A549 (cell line): ENCODE measurements at regions not wholly inside any gene's neighbourhood (a gene's known extent, or its start where the extent isn't known, plus 50 kb on each side); places are given as distances from the start of the nearest gene placed in this dataset.

ENCODE experiments used
- ATAC-seq, 2 experiments: fragments of 200-7000 bp in 1 of 2; fragments of >200 bp in 1 of 2; cut with Nextera tagmentation in 1 of 2; cut with Tn5 transposase in 1 of 2; 3 replicates each; pipeline versions ENCODE4 v1.8.0 to v1.9.1; 2018 to 2020; ENCODE audit warnings: mild to moderate bottlenecking in 1 of 2, moderate library complexity in 1 of 2
- CTCF ChIA-PET: fragments of 300-600 bp; sonication (Branson Sonifier 250); formaldehyde crosslinking; extraction: SDS; loops from one replicate; lab custom pipeline; 2021; ENCODE audit warnings: antibody characterized with exemption, inconsistent platforms; lab: Yijun Ruan, JAX
- POLR2A ChIA-PET: fragments of 350-600 bp; formaldehyde crosslinking; extraction: SDS; loops from one replicate; lab custom pipeline; 2021; ENCODE audit warnings: antibody characterized with exemption, inconsistent platforms; lab: Yijun Ruan, JAX
- DNase-seq, 2 experiments: peaks; one replicate each; pipeline versions ENCODE4 v3.0.0 to v3.0.0-alpha.2; 2011 to 2016; ENCODE audit warnings: low read depth in 1 of 2, low spot score in 1 of 2
- FAIRE-seq: peaks from 2 replicates; lab custom pipeline; 2011; peaks lifted over from hg19 to GRCh38; lab: Jason Lieb, UNC
- H3K27ac ChIP-seq, 2 experiments: fragments of >200 bp; sonication (Bioruptor Twin); formaldehyde crosslinking; 3 replicates each; pipeline ENCODE4 v1.5.1; 2016 to 2017
- H3K4me1 ChIP-seq: fragments of >200 bp; sonication (Bioruptor Twin); formaldehyde crosslinking; 3 replicates; pipeline ENCODE4 v1.6.1; 2016
- H3K4me2 ChIP-seq: fragments of >200 bp; sonication (Bioruptor Twin); formaldehyde crosslinking; 3 replicates; pipeline ENCODE4 v1.6.1; 2016
- H3K4me3 ChIP-seq: fragments of >200 bp; sonication (Bioruptor Twin); formaldehyde crosslinking; 3 replicates; pipeline ENCODE4 v1.5.1; 2016
- H3K9me3 ChIP-seq: fragments of >200 bp; sonication (Bioruptor Twin); formaldehyde crosslinking; 3 replicates; pipeline ENCODE4 v1.6.1; 2016
- CEBPB ChIP-seq, 2 experiments: fragments of >200 bp in 1 of 2; sonication (Bioruptor Twin) in 1 of 2; formaldehyde crosslinking in 1 of 2; IDR thresholded peaks; 2 replicates each; pipeline ENCODE4 v1.6.1; 2012 to 2016
- CHD4 ChIP-seq: fragments of 200-600 bp; sonication (generic); IDR thresholded peaks from 2 replicates; pipeline ENCODE4 v1.6.1; 2016; ENCODE audit warnings: antibody characterized with exemption, mild to moderate bottlenecking, borderline replicate concordance
- EHF ChIP-seq: fragments of 250-450 bp; sonication (Bioruptor Pico); IDR thresholded peaks from 2 replicates; pipeline ENCODE4 v1.5.0; 2020; ENCODE audit warnings: mild to moderate bottlenecking
- EHMT2 ChIP-seq: fragments of 200-600 bp; sonication (generic); IDR thresholded peaks from 2 replicates; pipeline ENCODE4 v1.6.1; 2016; ENCODE audit warnings: antibody characterized with exemption, low read depth, mild to moderate bottlenecking, moderate library complexity
- ESRRA ChIP-seq: fragments of 150-350 bp; IDR thresholded peaks from 2 replicates; pipeline ENCODE4 v1.6.1; 2014; ENCODE audit warnings: mild to moderate bottlenecking, low read length, borderline replicate concordance
- FOSB ChIP-seq: fragments of 250-450 bp; sonication (Bioruptor Pico); IDR thresholded peaks from 2 replicates; pipeline ENCODE4 v1.5.0; 2020; ENCODE audit warnings: mild to moderate bottlenecking, moderate library complexity
- FOSL2 ChIP-seq, 2 experiments: fragments of 450-650 bp in 1 of 2; fragments of >200 bp in 1 of 2; sonication (Bioruptor Twin) in 1 of 2; formaldehyde crosslinking; IDR thresholded peaks; 2 replicates each; pipeline versions ENCODE4 v1.5.0 to v1.6.1; 2016 to 2020; ENCODE audit warnings: mild to moderate bottlenecking in 1 of 2, moderate library complexity in 1 of 2
- GATA3 ChIP-seq: IDR thresholded peaks from 2 replicates; pipeline ENCODE4 v1.6.1; 2012; ENCODE audit warnings: borderline replicate concordance
- HOXA7 ChIP-seq: fragments of 250-450 bp; sonication (Bioruptor Pico); IDR thresholded peaks from 2 replicates; pipeline ENCODE4 v1.5.0; 2020; ENCODE audit warnings: mild to moderate bottlenecking, moderate library complexity
- HOXB5 ChIP-seq: fragments of 250-450 bp; sonication (Bioruptor Pico); IDR thresholded peaks from 2 replicates; pipeline ENCODE4 v1.5.0; 2020; ENCODE audit warnings: mild to moderate bottlenecking, moderate library complexity
- JUNB ChIP-seq: fragments of >200 bp; sonication (Bioruptor Twin); formaldehyde crosslinking; IDR thresholded peaks from 2 replicates; pipeline ENCODE4 v1.6.1; 2016
- KDM1A ChIP-seq: fragments of 200-600 bp; sonication (generic); IDR thresholded peaks from 2 replicates; pipeline ENCODE4 v1.6.1; 2016; ENCODE audit warnings: low read depth, mild to moderate bottlenecking
- KDM5A ChIP-seq: fragments of 200-600 bp; sonication (generic); IDR thresholded peaks from 2 replicates; pipeline ENCODE4 v1.6.1; 2016; ENCODE audit warnings: antibody characterized with exemption, mild to moderate bottlenecking
- MAFK ChIP-seq: fragments of 450-650 bp; IDR thresholded peaks from 2 replicates; pipeline ENCODE4 v1.6.1; 2014; ENCODE audit not compliant: partially characterized antibody
- NPAS2 ChIP-seq: fragments of 250-450 bp; sonication (Bioruptor Pico); IDR thresholded peaks from 2 replicates; pipeline ENCODE4 v1.8.0; 2022; ENCODE audit warnings: mild to moderate bottlenecking, moderate library complexity, borderline replicate concordance
- TFCP2L1 ChIP-seq: fragments of 250-450 bp; sonication (Bioruptor Pico); IDR thresholded peaks from 2 replicates; pipeline ENCODE4 v1.5.0; 2021; ENCODE audit warnings: mild to moderate bottlenecking
- ZNF302 ChIP-seq: fragments of 250-450 bp; sonication (Bioruptor Pico); IDR thresholded peaks from 2 replicates; pipeline ENCODE4 v1.9.0; 2021; ENCODE audit warnings: inconsistent platforms, mild to moderate bottlenecking, moderate library complexity
- ZSCAN20 ChIP-seq: fragments of 250-450 bp; sonication (Bioruptor Pico); IDR thresholded peaks from 2 replicates; pipeline ENCODE4 v1.8.0; 2022; ENCODE audit warnings: mild to moderate bottlenecking, moderate library complexity
- WGBS: methylation state at CpG from one replicate; pipeline ENCODE4 v1.1.6; 2017; ENCODE audit errors: missing lambda C conversion rate; 5-methylcytosine and 5-hydroxymethylcytosine counted together
- TF ChIP-seq, protein P1 (sequence below): IDR thresholded peaks from 2 replicates; pipeline ENCODE4 v1.6.1; 2012
- TF ChIP-seq, protein P2 (sequence below): fragments of 250-450 bp; sonication (Bioruptor Pico); IDR thresholded peaks from 2 replicates; pipeline ENCODE4 v1.5.0; 2021; ENCODE audit warnings: mild to moderate bottlenecking, moderate library complexity, borderline replicate concordance
- TF ChIP-seq, protein P3 (sequence below): IDR thresholded peaks from 2 replicates; pipeline ENCODE4 v1.6.1; 2012
- TF ChIP-seq, protein P4 (sequence below): fragments of >200 bp; sonication (Bioruptor Twin); formaldehyde crosslinking; IDR thresholded peaks from 3 replicates; pipeline ENCODE4 v1.6.1; 2016

DNA sequence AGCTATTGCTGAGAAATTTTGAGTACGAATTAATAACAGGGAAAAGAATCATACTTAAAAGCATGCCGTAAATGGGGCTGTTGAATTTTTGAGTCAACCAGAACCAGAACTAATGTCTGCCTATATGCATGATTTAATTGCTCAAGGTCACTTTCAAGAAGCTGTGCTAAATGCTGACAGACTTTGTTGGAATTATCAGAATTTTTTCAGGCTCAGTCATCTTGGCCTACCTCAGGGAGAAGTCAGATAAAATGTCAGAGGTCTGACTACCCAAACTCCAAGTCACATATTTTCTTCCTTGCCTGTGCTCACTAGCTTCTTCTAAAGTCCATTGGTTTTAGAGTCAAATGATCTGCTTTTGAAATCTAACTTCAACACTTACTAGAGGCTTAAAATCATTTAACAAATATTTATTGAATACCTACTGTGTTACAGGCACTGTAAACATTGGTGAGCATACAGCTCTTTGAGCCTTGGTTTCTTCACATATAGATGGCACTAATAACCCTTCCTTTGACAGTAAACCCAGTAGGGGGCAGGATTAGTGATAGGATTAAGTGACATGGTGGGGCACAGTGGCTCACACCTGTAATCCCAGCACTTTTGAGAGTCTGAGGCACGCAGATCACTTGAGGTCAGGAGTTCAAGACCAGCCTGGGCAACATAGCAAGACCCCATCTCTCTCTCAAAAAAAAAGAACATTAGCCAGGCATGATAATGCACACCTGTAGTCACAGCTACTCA lies 121.2 kb upstream of the SLC44A3 start:
- peak overlapping the region; percentile 49 for H3K4me2 ChIP-seq
- peak overlapping the region; percentile 58 to 75; a peak in 5 of 6 replicates for H3K27ac ChIP-seq
- 16% methylated on average over 3 of the region's 3 CpGs for WGBS
- peak; percentile 6 to 41 for DNase-seq
- H3K9me3 ChIP-seq = no peaks in the 10 kb centered on the region
- no peak overlapping the region for H3K4me3 ChIP-seq
- ChIA-PET CTCF (interaction anchor here (0.6 to 2.3 kb wide), 9 partner anchors 9 to 155 kb away, joined by 3 to 9 read pairs (median 4); no protein-coding TSS in a partner anchor), POLR2A (no interaction called here)
- ATAC-seq = peak; percentile 47 to 81; a peak in 4 of 6 replicates
- no peak for FAIRE-seq
- peaks cover 23% of the 10 kb centered on the region for H3K4me1 ChIP-seq
- TF ChIP-seq GATA3 (peak; percentile 27; the same call in 1 of the 2 replicates), HOXB5 (CRISPR knock-in tag) (no peak), CEBPB (IDR thresholded peaks at IDR 0.05) (0 out of 4 replicates have a peak, but pooled peaks of 1 of the 2 experiments have one; percentile 9), ZSCAN20 (CRISPR knock-in tag) (no peak), JUNB (peak; percentile 26; the same call in 1 of the 2 replicates), HOXA7 (CRISPR knock-in tag) (no peak)
- TF ChIP-seq, all 56 proteins: peak for 3

DNA sequence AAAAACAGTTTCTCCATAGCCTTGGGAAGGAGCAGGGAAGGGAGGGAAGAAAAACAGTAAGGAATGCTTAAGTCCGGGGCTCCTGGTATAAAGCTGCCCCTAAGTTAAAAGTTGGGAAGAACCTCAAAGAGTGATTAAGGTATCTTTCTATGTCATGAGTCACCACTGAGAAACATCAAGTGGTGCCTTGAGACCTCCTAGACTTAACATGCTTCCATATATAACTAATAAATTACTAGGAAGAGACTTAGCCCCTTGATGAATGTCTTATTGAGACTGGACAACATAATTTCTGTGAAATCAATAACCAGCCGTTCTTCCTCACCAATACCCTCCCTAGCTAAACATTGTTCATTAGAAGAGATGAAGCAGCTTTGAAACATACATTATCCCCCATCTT lies 121.8 kb upstream of the SLC44A3 start:
- H3K4me3 ChIP-seq = no peak overlapping the region
- peak overlapping the region; percentile 58 to 72; a peak in 5 of 6 replicates for H3K27ac ChIP-seq
- ATAC-seq (peak; percentile 30 to 81; a peak in 5 of 6 replicates), DNase-seq (peak; percentile 8 to 18), FAIRE-seq (no peak)
- CTCF ChIA-PET = interaction anchor here (0.6 to 2.3 kb wide), 9 partner anchors 10 to 156 kb away, joined by 3 to 9 read pairs (median 4); no protein-coding TSS in a partner anchor
- peaks cover 23% of the 10 kb centered on the region for H3K4me1 ChIP-seq
- 0% methylated on average over 2 of the region's 2 CpGs for WGBS
- POLR2A ChIA-PET = interaction anchor here (0.8 kb wide), 1 partner anchor 30 kb away, joined by 3 read pairs; no protein-coding TSS in a partner anchor
- H3K4me2 ChIP-seq = peak overlapping the region; percentile 49
- H3K9me3 ChIP-seq = no peaks in the 10 kb centered on the region
- TF ChIP-seq, protein P1, sequence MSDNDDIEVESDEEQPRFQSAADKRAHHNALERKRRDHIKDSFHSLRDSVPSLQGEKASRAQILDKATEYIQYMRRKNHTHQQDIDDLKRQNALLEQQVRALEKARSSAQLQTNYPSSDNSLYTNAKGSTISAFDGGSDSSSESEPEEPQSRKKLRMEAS = no peak
- TF ChIP-seq KDM1A (no peak), NPAS2 (CRISPR knock-in tag) (no peak), ESRRA (no peak), FOSL2 (IDR thresholded peaks at IDR 0.05) (no peak), FOSL2 (CRISPR knock-in tag; IDR thresholded peaks at IDR 0.05) (0 out of 2 replicates have a peak, but pooled peaks have one; percentile 22)

DNA sequence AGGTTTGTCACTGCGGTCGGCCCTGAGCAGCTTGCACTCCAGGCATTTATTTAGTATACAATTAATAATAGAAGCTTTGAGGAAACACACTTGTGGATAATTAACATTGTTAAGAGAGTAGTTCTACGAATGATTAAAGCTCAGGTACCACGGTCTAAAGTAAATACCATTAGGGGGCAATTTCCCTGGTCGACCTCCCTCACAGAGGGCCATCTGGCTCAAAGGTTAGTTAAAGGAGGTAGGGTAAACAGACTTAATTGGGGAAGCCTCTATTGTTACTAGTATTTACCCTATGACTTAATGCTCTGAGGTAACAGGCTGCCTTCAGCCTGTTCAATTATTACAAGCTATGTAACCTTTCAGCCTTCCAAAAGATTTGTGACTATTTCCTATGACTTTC lies 122.3 kb upstream of the SLC44A3 start:
- Histone ChIP-seq H3K4me3 (no peak overlapping the region), H3K27ac (peak overlapping the region; percentile 58 to 72; a peak in 5 of 6 replicates), H3K9me3 (no peaks in the 10 kb centered on the region), H3K4me1 (peaks cover 23% of the 10 kb centered on the region), H3K4me2 (peak overlapping the region; percentile 49)
- TF ChIP-seq ZNF302 (CRISPR knock-in tag) (no peak), FOSB (CRISPR knock-in tag) (no peak), ZSCAN20 (CRISPR knock-in tag) (no peak), JUNB (no peak), EHF (CRISPR knock-in tag) (no peak), EHMT2 (no peak), HOXB5 (CRISPR knock-in tag) (no peak), CHD4 (no peak), MAFK (no peak), TFCP2L1 (CRISPR knock-in tag) (no peak), CEBPB (IDR thresholded peaks at IDR 0.05) (no peak), KDM5A (no peak)
- TF ChIP-seq, protein P2, sequence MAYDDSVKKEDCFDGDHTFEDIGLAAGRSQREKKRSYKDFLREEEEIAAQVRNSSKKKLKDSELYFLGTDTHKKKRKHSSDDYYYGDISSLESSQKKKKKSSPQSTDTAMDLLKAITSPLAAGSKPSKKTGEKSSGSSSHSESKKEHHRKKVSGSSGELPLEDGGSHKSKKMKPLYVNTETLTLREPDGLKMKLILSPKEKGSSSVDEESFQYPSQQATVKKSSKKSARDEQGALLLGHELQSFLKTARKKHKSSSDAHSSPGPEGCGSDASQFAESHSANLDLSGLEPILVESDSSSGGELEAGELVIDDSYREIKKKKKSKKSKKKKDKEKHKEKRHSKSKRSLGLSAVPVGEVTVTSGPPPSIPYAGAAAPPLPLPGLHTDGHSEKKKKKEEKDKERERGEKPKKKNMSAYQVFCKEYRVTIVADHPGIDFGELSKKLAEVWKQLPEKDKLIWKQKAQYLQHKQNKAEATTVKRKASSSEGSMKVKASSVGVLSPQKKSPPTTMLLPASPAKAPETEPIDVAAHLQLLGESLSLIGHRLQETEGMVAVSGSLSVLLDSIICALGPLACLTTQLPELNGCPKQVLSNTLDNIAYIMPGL (CRISPR knock-in tag) = no peak
- TF ChIP-seq, protein P3, sequence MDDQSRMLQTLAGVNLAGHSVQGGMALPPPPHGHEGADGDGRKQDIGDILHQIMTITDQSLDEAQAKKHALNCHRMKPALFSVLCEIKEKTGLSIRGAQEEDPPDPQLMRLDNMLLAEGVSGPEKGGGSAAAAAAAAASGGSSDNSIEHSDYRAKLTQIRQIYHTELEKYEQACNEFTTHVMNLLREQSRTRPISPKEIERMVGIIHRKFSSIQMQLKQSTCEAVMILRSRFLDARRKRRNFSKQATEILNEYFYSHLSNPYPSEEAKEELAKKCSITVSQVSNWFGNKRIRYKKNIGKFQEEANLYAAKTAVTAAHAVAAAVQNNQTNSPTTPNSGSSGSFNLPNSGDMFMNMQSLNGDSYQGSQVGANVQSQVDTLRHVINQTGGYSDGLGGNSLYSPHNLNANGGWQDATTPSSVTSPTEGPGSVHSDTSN = no peak
- TF ChIP-seq, protein P4, sequence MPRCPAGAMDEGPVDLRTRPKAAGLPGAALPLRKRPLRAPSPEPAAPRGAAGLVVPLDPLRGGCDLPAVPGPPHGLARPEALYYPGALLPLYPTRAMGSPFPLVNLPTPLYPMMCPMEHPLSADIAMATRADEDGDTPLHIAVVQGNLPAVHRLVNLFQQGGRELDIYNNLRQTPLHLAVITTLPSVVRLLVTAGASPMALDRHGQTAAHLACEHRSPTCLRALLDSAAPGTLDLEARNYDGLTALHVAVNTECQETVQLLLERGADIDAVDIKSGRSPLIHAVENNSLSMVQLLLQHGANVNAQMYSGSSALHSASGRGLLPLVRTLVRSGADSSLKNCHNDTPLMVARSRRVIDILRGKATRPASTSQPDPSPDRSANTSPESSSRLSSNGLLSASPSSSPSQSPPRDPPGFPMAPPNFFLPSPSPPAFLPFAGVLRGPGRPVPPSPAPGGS = no peak
- ChIA-PET CTCF (interaction anchor here (1.8 to 2.3 kb wide), 4 partner anchors 10 to 108 kb away, joined by 7 to 9 read pairs (median 7); no protein-coding TSS in a partner anchor), POLR2A (interaction anchor here (0.8 kb wide), 1 partner anchor 30 kb away, joined by 3 read pairs; no protein-coding TSS in a partner anchor)
- ATAC-seq (no peak), FAIRE-seq (no peak), DNase-seq (no peak)
- WGBS = 30% methylated on average over 4 of the region's 5 CpGs
